ENCODE measurements at regions not wholly inside any gene's neighbourhood (a gene's known extent, or its start where the extent isn't known, plus 50 kb on each side); places are given as distances from the start of the nearest gene placed in this dataset.
"Not testable (repeated sequence)": the region's sequence is repeated elsewhere in the genome, so short reads cannot be mapped to it uniquely, and the experiment has no call there.

DNA sequence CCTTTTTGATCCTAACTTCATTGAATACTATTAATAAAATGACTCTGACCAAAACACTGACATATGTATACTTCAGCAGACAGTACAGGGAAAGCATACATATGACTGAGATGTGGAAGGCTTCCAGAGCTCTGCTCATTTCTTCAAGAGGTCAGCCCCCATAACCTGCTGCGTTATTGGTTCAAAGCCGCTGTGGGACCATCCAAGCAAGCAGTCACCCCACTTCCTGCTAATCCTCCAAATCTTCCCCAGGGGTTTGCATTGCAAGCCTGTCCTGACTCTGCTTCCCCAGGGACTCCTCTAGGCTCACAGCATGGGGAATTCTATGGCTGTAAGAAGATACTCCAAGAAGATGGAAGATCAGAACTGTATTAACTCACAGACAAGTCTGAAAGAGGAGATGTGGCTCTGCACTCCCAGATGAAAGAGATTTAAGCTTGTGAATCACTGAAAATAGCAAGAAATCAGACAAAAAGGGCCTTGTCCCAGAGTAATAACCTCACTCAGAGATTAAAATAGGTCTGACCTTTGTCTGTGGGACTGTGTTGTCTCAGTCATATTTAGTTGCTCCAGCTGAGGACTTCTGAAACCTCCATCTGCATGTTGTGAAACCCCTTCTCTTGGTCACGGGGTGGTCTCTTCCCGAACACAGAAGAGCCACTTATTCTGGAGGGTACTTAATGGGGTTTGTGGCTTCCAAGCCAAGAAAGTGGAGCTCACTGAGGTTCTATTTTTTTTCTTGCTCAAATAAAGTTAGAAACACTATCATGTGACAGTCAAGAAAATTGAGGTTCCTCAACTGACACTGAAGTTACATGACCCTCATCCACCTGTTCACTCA, 101.5 kb upstream of the MARCKS start:
- no peak for DNase-seq

GRCh38 chr6:113756290-113756665, 100.9 kb upstream of the MARCKS start:
- no peak for DNase-seq

DNA sequence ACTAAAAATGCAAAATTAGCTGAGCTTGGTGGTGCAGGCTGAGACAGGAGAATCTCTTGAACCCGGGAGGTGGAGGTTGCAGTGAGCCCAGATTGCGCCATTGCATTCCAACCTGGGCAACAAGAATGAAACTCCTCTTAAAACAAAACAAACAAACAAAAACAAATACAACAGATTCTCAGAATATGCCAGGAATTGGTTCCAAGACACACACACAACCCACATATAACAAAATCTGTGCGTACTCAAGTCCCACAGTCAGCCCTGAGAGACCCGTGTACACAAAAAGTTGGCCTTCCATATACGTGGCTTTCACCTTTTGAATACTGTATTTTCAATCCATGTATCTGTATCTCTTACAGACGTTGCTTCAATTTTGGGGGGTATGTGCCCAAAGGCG, 98.9 kb upstream of the MARCKS start:
- no peak for DNase-seq

GRCh38 chr6:113758826-113759574, 98.1 kb upstream of the MARCKS start:
- DNase-seq, result no peak

DNA sequence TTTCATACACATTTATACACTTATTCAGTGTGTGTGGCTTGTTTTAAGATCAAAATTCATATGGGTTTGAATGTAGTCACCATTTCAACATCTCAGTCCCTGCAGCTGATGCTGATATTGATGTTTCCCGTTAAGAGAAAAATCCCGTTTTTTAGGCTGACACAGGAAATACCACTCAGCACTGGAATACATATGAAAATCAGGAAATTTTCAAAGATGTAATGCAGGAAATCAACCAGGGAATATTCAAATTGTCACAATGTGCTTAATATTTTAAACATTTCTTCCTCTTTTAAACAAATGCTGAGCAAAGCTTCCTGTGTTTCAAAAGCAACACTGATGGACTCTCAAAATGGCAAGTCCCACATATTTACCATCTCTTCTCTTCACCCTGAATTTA, 94.5 kb upstream of the MARCKS start:
- no peak for DNase-seq

DNA sequence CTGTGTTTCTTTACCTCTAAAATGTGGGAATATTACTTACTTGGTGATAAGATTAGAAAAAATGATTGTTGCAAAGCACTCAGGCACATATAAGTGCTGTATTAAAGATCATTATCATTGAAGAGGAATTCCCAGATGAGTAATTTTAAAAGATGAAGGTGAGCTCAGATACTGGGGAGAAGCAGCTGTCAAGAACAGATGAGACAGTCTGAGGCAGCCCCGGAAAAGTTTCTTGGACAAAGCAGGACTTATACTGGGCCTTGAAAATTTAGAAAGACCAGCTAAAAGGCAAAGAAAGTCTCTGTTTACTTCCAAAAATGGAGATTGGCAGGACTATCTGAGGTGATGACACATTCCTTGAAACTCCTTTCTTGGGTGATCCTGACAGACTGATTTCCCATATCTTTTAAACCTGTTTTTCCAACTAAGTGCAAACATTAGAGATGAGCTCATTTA, 93.8 kb upstream of the MARCKS start:
- no peak for DNase-seq

- DNase-seq, result no peak
Observed at GRCh38 chr6:113763876-113764275, 93.3 kb upstream of the MARCKS start.

GRCh38 chr6:113765909-113766308, 91.2 kb upstream of the MARCKS start:
- no peak for DNase-seq

- no peak for DNase-seq
Observed at GRCh38 chr6:113767985-113768384, 89.2 kb upstream of the MARCKS start.

GRCh38 chr6:113772961-113773360, 84.2 kb upstream of the MARCKS start:
- no peak for DNase-seq

DNA sequence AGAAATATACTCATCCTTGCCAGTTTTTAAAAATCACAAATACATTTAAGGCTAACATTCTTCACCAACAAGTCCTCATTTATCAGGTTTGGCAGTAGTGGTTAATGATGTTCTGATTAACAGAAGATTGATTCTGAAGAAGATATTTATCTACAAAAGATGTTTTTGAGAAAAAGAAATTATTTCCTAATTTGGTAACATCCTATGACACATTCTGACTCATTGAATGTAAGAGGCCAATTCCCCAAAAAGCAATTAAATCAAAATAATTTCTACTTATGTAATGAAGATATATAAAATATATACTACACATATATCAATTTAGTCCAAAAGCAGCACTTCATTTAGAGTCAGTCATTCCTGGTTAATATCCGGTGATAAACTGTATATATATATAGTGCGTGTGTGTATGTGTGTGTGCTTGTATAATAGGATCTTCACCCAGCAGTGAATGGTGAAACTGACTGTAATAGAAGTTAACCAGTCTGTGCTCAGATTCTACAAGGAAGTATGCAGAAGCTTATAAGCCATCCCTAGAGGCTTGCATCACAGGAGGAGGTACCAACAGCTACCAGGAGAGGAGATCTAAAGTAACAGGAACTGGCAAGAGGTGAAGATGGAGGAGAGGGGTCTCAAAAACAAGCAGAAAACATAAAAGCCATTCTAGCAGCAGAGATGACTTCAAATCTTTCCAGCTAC, 82.9 kb upstream of the MARCKS start:
- DNase-seq, result no peak

- no peak for DNase-seq
Observed at GRCh38 chr6:113776998-113777397, 80.1 kb upstream of the MARCKS start.

- no peak for DNase-seq
Observed at GRCh38 chr6:113777601-113778000, 79.5 kb upstream of the MARCKS start.

DNA sequence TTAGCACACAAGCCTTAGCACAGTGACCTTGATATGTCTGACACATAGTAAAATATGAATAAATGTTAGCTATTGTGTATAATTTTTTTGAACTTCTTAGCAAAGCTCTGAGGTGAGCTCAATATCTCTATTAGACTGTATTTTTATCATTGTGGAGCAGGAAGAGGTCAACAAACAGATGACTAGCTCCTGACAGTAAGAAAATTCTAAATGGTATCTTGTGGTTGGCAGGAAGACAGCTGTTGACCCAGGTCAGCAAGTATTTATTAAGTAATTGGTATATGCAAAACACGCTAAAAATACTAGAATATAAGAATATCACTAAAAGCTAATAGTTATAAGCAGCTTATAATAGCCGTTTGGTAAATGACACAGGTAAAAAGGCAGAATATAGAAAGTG, 77.5 kb upstream of the MARCKS start:
- DNase-seq, result no peak

- no peak for DNase-seq
Observed at GRCh38 chr6:113782636-113783035, 74.5 kb upstream of the MARCKS start.

- no peak for DNase-seq
Observed at GRCh38 chr6:113786168-113786567, 71.0 kb upstream of the MARCKS start.

- no peak for DNase-seq
Observed at GRCh38 chr6:113788586-113788985, 68.6 kb upstream of the MARCKS start.

- not testable (repeated sequence) for DNase-seq
Observed at GRCh38 chr6:113791225-113791624, 65.9 kb upstream of the MARCKS start.

DNA sequence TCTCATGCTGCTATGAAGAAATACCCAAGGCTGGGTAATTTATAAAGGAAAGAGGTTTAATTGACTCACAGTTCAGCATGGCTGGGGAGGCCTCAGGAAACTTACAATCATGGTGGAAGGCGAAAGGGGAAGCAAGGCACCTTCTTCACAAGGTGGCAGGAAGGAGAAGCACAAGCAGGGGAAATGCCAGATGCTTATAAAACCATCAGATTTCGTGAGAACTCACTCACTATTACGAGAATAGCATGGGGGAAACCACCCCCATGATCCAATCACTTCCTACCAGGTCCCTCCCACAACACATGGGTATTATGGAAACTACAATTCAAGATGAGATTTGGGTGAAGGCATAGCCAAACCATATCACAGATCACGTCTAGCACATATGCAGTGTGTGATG, 61.8 kb upstream of the MARCKS start:
- DNase-seq, result not testable (repeated sequence)

- no peak for DNase-seq
Observed at GRCh38 chr6:113796038-113796437, 61.1 kb upstream of the MARCKS start.

- no peak for DNase-seq
Observed at GRCh38 chr6:113802779-113803178, 54.4 kb upstream of the MARCKS start.

DNA sequence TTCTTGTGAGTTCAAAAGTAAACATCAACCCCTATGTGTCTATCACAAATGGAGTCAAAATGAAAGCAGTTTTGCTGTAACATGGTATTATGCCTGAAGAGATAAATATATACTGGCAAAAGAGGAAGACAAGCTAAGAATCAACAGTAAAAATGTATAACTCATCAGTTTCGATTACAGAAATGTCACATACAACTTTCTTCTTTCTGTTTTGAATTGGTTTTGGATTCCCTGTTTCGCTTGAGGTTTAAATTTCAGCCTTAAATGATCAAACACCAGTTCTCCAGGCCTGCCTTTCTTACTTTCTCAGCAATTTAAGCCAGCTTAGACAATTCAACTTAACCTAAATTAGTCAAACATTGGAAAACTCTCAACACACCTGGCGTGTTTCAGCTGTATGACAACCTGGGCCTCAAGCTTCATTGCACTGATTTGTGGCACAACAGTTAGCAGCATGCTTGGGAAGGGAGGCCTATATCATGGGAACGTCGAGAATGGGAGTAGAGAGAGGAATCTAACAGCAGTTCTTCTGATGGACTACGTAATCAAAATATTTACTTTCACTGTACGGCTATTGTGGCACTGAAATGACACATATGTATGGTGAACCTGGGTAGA, 51.9 kb upstream of the MARCKS start:
- DNase-seq, result no peak

GRCh38 chr6:113805811-113806495, 51.2 kb upstream of the MARCKS start:
- no peak for DNase-seq
